GM12878 (cell line): ENCODE measurements at regions not wholly inside any gene's neighbourhood (a gene's known extent, or its start where the extent isn't known, plus 50 kb on each side); places are given as distances from the start of the nearest gene placed in this dataset.
"Not testable (repeated sequence)": the region's sequence is repeated elsewhere in the genome, so short reads cannot be mapped to it uniquely, and the experiment has no call there.

Experiments used
- ATAC-seq: fragments of 200-7000 bp; cut with Tn5 transposase; 3 replicates; pipeline ENCODE4 v1.9.1; 2020; ENCODE audit warnings: mild to moderate bottlenecking, moderate library complexity
- BruUV-seq: library from RNA; stranded (reverse); fragments of 400-500 nt; replicated peaks from 2 replicates; lab custom pipeline; 2021; lab: Mats Ljungman, UMichigan
- CTCF ChIA-PET: fragments of 300-600 bp; sonication (Branson Sonifier 250); formaldehyde crosslinking; extraction: SDS; loops from one replicate; lab custom pipeline; 2021; ENCODE audit warnings: inconsistent platforms; lab: Yijun Ruan, JAX
- POLR2A ChIA-PET: fragments of 350-600 bp; formaldehyde crosslinking; extraction: SDS; loops from one replicate; lab custom pipeline; 2021; ENCODE audit warnings: inconsistent platforms; lab: Charles Lee
- RAD21 ChIA-PET: fragments of 300-600 bp; sonication (Branson Sonifier 250); formaldehyde crosslinking; loops from one replicate; lab custom pipeline; 2023; ENCODE audit warnings: antibody characterized with exemption; ENCODE audit not compliant: unreplicated experiment; lab: Charles Lee
- SMC1A ChIA-PET: fragments of 300-600 bp; sonication (Branson Sonifier 250); formaldehyde crosslinking; loops from one replicate; lab custom pipeline; 2023; ENCODE audit not compliant: unreplicated experiment, uncharacterized antibody; lab: Charles Lee
- DNase-seq: peaks from one replicate; pipeline ENCODE4 v3.0.0-alpha.2; 2011; ENCODE audit warnings: low read depth, low spot score
- FAIRE-seq: peaks from 3 replicates; lab custom pipeline; 2011; peaks lifted over from hg19 to GRCh38; lab: Jason Lieb, UNC
- H2AFZ ChIP-seq: 2 replicates; pipeline ENCODE4 v1.6.0; 2011; ENCODE audit warnings: low read depth, low read length, control low read depth; ENCODE audit not compliant: control insufficient read depth
- H3K27ac ChIP-seq: 2 replicates; pipeline ENCODE4 v1.5.1; 2011; ENCODE audit warnings: control low read depth; ENCODE audit not compliant: control insufficient read depth, insufficient read depth
- H3K27me3 ChIP-seq, 2 experiments: replicated peaks in 1 of 2; 2 replicates each; pipeline versions ENCODE4 v1.6.0 to v1.6.1; 2011; ENCODE audit warnings: low read length in 1 of 2; ENCODE audit not compliant: control insufficient read depth in 2 of 2, insufficient read depth in 2 of 2
- H3K36me3 ChIP-seq, 2 experiments: 2 replicates each; pipeline ENCODE4 v1.5.1; 2011; ENCODE audit warnings: low read length in 1 of 2; ENCODE audit not compliant: control insufficient read depth in 2 of 2, insufficient read depth in 2 of 2
- H3K4me1 ChIP-seq: 2 replicates; pipeline ENCODE4 v1.6.1; 2011; ENCODE audit warnings: mild to moderate bottlenecking, low read length, moderate library complexity, mixed read lengths; ENCODE audit not compliant: control insufficient read depth, insufficient read depth
- H3K4me2 ChIP-seq: 2 replicates; pipeline ENCODE4 v1.6.0; 2011; ENCODE audit warnings: control low read depth; ENCODE audit not compliant: control insufficient read depth, insufficient read depth
- H3K4me3 ChIP-seq: fragments of 200-600 bp; sonication (generic); 2 replicates; pipeline ENCODE4 v1.5.1; 2016
- H3K79me2 ChIP-seq: 2 replicates; pipeline ENCODE4 v1.6.0; 2011; ENCODE audit warnings: low read length; ENCODE audit not compliant: control insufficient read depth, insufficient read depth
- H3K9ac ChIP-seq: 2 replicates; pipeline ENCODE4 v1.8.0; 2011; ENCODE audit warnings: low read length, control low read depth, mixed read lengths; ENCODE audit not compliant: control insufficient read depth, insufficient read depth
- H3K9me3 ChIP-seq: replicated peaks from 3 replicates; pipeline ENCODE4 v1.5.1; 2011; ENCODE audit warnings: mild to moderate bottlenecking, low read length; ENCODE audit not compliant: control insufficient read depth, insufficient read depth
- H4K20me1 ChIP-seq: 2 replicates; pipeline ENCODE4 v1.6.0; 2011; ENCODE audit not compliant: control insufficient read depth, insufficient read depth
- CEBPB ChIP-seq, 2 experiments: fragments of 150-350 bp in 1 of 2; IDR thresholded peaks; 2 replicates each; pipeline ENCODE4 v1.6.1; 2012 to 2014; ENCODE audit warnings: low read depth in 2 of 2, low read length in 2 of 2, borderline replicate concordance in 1 of 2, inconsistent platforms in 1 of 2
- ESRRA ChIP-seq: IDR thresholded peaks from 2 replicates; pipeline ENCODE4 v1.6.1; 2012; ENCODE audit warnings: mild to moderate bottlenecking, low read length, improper control_type of control experiment
- ETV6 ChIP-seq, 2 experiments: fragments of 450-650 bp in 1 of 2; IDR thresholded peaks in 1 of 2; conservative IDR thresholded peaks in 1 of 2; 2 replicates each; pipeline ENCODE4 v1.6.1; 2014; ENCODE audit warnings: antibody characterized with exemption in 1 of 2, borderline replicate concordance in 1 of 2, low read depth in 1 of 2, mild to moderate bottlenecking in 1 of 2, moderate library complexity in 1 of 2
- FOXK2 ChIP-seq: fragments of 450-650 bp; IDR thresholded peaks from 2 replicates; pipeline ENCODE4 v1.6.1; 2017; ENCODE audit warnings: mild to moderate bottlenecking, moderate library complexity
- FOXM1 ChIP-seq: IDR thresholded peaks from 2 replicates; pipeline ENCODE4 v1.6.1; 2012; ENCODE audit warnings: low read depth, mild to moderate bottlenecking, inconsistent platforms, low read length, moderate library complexity
- MYB ChIP-seq: fragments of 150-350 bp; IDR thresholded peaks from 2 replicates; pipeline ENCODE4 v1.6.1; 2014; ENCODE audit warnings: mild to moderate bottlenecking, low read depth, low read length, borderline replicate concordance
- TCF7 ChIP-seq: IDR thresholded peaks from 2 replicates; pipeline ENCODE4 v1.6.1; 2014; ENCODE audit warnings: antibody characterized with exemption, borderline replicate concordance
- WGBS: methylation state at CpG from one replicate; pipeline ENCODE4 v1.1.6; 2016; ENCODE audit warnings: low lambda C conversion rate; ENCODE audit not compliant: insufficient replicate concordance, insufficient coverage; ENCODE audit errors: missing lambda C conversion rate; 5-methylcytosine and 5-hydroxymethylcytosine counted together
- in situ Hi-C: fragments of 300-500 bp; cut with MboI; formaldehyde crosslinking; loops from 9 replicates; pipeline ENCODE4 v1.14.3; 2018; ENCODE audit warnings: mixed read lengths
- intact Hi-C: fragments of 100-400 bp; cut with micrococcal nuclease; formaldehyde crosslinking; loops from one replicate; pipeline ENCODE4 v1.14.2; 2022; ENCODE audit not compliant: unreplicated experiment

- no peak overlapping the region for H2AFZ ChIP-seq
- intact Hi-C loops (no loop called here), in situ Hi-C loops (no loop called here)
- H3K27me3 ChIP-seq, result no peaks in the 10 kb centered on the region
- ChIA-PET POLR2A (no interaction called here), SMC1A (interaction anchor here (0.6 to 1.3 kb wide), 2 partner anchors 8 to 39 kb away, joined by 3 read pairs; no protein-coding TSS in a partner anchor), CTCF (interaction anchor here (0.9 kb wide), 1 partner anchor 12 kb away, joined by 3 read pairs; no protein-coding TSS in a partner anchor), RAD21 (no interaction called here)
- no TSS peak for BruUV-seq
- no peaks in the 10 kb centered on the region for H4K20me1 ChIP-seq
- no peaks in the 10 kb centered on the region for H3K9me3 ChIP-seq
- FAIRE-seq (no peak), ATAC-seq (no peak), DNase-seq (no peak)
- H3K27ac ChIP-seq, result no peak overlapping the region
- H3K79me2 ChIP-seq, result no peaks in the 10 kb centered on the region
- no peak overlapping the region for H3K4me3 ChIP-seq
- no peak overlapping the region for H3K4me2 ChIP-seq
- no peaks in the 10 kb centered on the region for H3K4me1 ChIP-seq
- no peaks in the 10 kb centered on the region for H3K36me3 ChIP-seq
- no peak overlapping the region for H3K9ac ChIP-seq
- WGBS, result 66% methylated on average over 18 of the region's 19 CpGs
- no peak for TF ChIP-seq FOXM1
- TF ChIP-seq TCF7, result no peak
- TF ChIP-seq ESRRA, result no peak
- no peak for TF ChIP-seq ETV6 (conservative IDR thresholded peaks at IDR 0.05 in 1 of 2, IDR thresholded peaks at IDR 0.05 in 1 of 2; ENCODE audit: borderline replicate concordance in 1 of 2, low read depth in 1 of 2)
- no peak for TF ChIP-seq FOXK2
- no peak for TF ChIP-seq CEBPB (IDR thresholded peaks at IDR 0.05; ENCODE audit: borderline replicate concordance in 1 of 2, low read depth in 2 of 2, low read length in 2 of 2)
- no peak for TF ChIP-seq MYB
Measured at GRCh38 chr5:18800293-18801025, 1166.2 kb downstream of the TAF11L14 start.

DNA sequence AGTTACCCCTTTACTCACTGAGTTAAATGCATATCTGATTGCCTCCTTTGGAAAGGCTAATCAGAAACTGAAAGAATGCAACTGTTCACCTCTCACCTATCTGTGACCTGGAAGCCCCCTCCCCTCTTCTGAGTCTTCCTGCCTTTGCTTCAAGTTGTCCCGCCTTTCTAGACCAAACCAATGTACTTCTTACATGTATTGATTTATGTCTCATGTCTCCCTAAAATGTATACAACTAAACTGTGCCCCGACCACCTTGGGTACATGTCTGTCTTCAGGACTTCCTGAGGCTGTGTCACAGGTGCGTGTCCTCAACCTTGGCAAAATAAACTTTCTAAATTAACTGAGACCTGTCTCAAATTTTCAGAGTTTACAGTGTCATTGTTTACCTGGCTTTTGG lies 1167.2 kb downstream of the TAF11L14 start:
- CTCF ChIA-PET, POLR2A ChIA-PET, H3K9ac ChIP-seq, H3K36me3 ChIP-seq, H3K9me3 ChIP-seq, H3K4me3 ChIP-seq, H4K20me1 ChIP-seq, H3K27ac ChIP-seq, H3K4me2 ChIP-seq, ATAC-seq, RAD21 ChIA-PET, DNase-seq, H2AFZ ChIP-seq, H3K4me1 ChIP-seq, BruUV-seq, H3K27me3 ChIP-seq, H3K79me2 ChIP-seq, in situ Hi-C loops, intact Hi-C loops, FAIRE-seq: not testable (repeated sequence)
- SMC1A ChIA-PET, result interaction anchor here (0.6 to 1.3 kb wide), 2 partner anchors 9 to 38 kb away, joined by 3 read pairs; no protein-coding TSS in a partner anchor
- WGBS, result 29% methylated on average over 3 of the region's 3 CpGs
